Astrocyte of the spinal cord (primary cell): ENCODE measurements at regions not wholly inside any gene's neighbourhood (a gene's known extent, or its start where the extent isn't known, plus 50 kb on each side); places are given as distances from the start of the nearest gene placed in this dataset.

Experiments
- DNase-seq: peaks from one replicate; pipeline ENCODE4 v3.0.0; 2011; ENCODE audit warnings: low read depth, low spot score
- H3K4me3 ChIP-seq: 2 replicates; pipeline ENCODE4 v1.5.1; 2011; ENCODE audit warnings: low read depth, mild to moderate bottlenecking, low read length, moderate library complexity
- CTCF ChIP-seq: IDR thresholded peaks from 2 replicates; pipeline ENCODE4 v1.5.1; 2012; ENCODE audit warnings: low read depth, mild to moderate bottlenecking, low read length, inconsistent platforms
- in situ Hi-C: cut with HindIII; loops from 2 replicates; pipeline ENCODE4 v1.10.0; 2017; ENCODE audit warnings: low sequenced_read_pairs

DNA sequence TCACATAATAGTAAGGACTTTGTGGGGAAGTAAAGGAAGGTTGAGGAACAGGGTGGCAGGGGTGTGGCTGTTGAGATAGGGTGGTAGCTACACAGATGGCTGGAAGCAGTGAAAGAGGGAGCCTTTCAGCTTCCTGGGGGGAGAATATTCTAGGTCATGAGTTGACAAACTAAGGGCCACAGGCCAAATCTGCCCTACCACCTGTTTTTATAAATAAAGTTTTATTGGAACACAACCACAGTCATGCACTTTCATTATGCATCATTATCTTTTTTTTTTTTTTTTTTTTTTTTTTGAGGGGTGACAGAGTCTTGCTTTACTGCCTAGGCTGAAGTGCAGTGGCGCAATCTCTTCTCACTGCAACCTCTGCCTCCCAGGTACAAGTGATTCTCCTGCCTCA, 243.1 kb downstream of the NFATC2 start:
- DNase-seq = no peak
- no peak for TF ChIP-seq CTCF
- H3K4me3 ChIP-seq = no peak overlapping the region
- in situ Hi-C loops = no loop called here

DNA sequence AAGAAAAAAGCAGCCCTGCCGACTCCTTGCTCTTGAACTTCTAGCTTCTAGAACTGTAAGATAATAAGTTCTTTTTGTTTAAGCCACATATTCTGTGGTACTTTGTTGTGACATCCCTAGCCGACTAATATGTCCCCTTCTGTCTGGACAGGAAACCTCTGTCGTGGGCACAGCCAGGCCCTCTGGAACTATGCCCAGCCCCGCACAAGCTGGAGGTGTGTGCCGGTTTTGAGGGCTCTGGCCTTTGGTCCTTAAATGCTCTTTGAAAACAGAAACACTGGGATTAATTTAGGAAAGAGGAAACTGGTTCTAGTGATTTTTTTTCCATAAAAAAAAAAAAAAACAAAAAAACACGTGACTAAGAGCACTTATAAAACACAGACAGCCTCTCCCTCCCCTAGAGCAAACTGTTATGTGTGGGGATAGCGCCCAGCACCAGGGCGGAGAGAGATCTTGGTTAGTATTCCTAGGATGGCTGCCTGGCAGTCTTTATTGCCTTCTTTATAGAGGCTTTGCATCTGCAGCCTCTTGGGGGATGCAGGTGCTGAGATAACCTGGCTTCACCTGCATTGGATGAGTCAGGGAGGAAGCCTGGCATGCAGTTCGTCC, 244.3 kb downstream of the NFATC2 start:
- in situ Hi-C loops = no loop called here
- DNase-seq = no peak
- TF ChIP-seq CTCF = no peak
- no peak overlapping the region for H3K4me3 ChIP-seq

DNA sequence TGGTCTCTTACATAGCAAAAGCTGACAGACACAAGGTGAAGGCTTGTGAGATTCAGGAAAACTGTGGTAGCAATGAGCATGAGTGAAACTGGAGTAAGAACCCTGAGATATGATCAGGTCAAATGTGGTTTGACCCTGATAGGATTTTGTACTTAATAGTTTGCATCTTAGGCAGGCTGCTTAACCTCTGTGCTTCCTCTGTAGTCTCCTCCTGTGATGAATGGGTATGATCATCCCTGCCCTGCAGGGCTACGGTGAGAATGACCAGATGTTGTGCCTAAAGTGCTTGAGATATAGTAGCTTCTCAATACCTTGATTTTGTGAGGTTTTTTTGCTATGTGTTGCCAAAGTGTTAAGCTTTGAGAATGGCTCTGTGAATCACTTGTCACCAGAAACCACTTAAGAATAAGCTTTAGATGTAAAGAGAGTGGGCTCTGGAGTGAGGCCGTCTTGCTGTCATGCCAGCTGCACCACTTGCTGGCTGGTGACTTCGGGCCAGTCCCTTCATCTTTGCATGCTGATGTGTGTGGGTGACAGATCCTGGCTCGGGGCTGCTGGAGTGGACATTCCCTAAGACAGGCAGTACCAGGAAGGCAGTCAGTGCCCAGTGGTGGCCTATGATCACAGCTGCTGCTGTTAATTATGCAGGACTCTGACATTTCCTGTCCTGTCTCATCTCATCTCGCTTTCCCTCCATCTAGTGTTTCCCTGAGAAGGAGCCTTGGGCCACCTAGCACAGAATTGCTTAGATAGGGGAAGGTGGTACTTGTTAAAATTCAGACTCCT, 254.7 kb downstream of the NFATC2 start:
- in situ Hi-C loops = no loop called here

GRCh38 chr20:51286758-51287157, 255.8 kb downstream of the NFATC2 start:
- TF ChIP-seq CTCF = no peak
- DNase-seq = no peak
- H3K4me3 ChIP-seq = no peak overlapping the region
- in situ Hi-C loops = no loop called here

More for the DNA sequence above, 254.7 kb downstream of the NFATC2 start:
- no peak for DNase-seq
- TF ChIP-seq CTCF = no peak
- H3K4me3 ChIP-seq = no peak overlapping the region

GRCh38 chr20:51285684-51286083, 256.8 kb downstream of the NFATC2 start:
- no peak for TF ChIP-seq CTCF
- no peak for DNase-seq

GRCh38 chr20:51284871-51285270, 257.6 kb downstream of the NFATC2 start:
- no peak overlapping the region for H3K4me3 ChIP-seq
- DNase-seq = no peak
- no peak for TF ChIP-seq CTCF
- in situ Hi-C loops = no loop called here

More at GRCh38 chr20:51285684-51286083, 256.8 kb downstream of the NFATC2 start:
- in situ Hi-C loops = no loop called here
- no peak overlapping the region for H3K4me3 ChIP-seq
